ENCODE measurements at regions not wholly inside any gene's neighbourhood (a gene's known extent, or its start where the extent isn't known, plus 50 kb on each side); places are given as distances from the start of the nearest gene placed in this dataset.

- H3T11ph ChIP-seq (ENCODE audit: low read length): no peak overlapping the region
- H2AFZ ChIP-seq (ENCODE audit: low read length): no peak overlapping the region
- H3K56ac ChIP-seq (ENCODE audit: insufficient read length, low read depth, low read length): no peak overlapping the region
- H3K23ac ChIP-seq (ENCODE audit: insufficient read length, low read depth, low read length): no peak overlapping the region
- H2BK20ac ChIP-seq (ENCODE audit: low read depth, low read length, poor library complexity, severe bottlenecking): no peak overlapping the region
- no peaks in the 10 kb centered on the region for H4K20me1 ChIP-seq (ENCODE audit: control insufficient read depth, insufficient read depth, insufficient read length)
- H3K9me3 ChIP-seq (ENCODE audit: control insufficient read depth, low read depth, low read length): no peaks in the 10 kb centered on the region
- H3K14ac ChIP-seq (ENCODE audit: insufficient read depth, low read length): no peak overlapping the region
- no peaks in the 10 kb centered on the region for H3K27me3 ChIP-seq (ENCODE audit: insufficient read depth, low read length)
- no peak for DNase-seq
- no peaks in the 10 kb centered on the region for H3K4me1 ChIP-seq (ENCODE audit: insufficient read depth, low read length)
- H4K91ac ChIP-seq (ENCODE audit: insufficient read length, low read depth, low read length): no peak overlapping the region
- no peak overlapping the region for H3K4ac ChIP-seq (ENCODE audit: low read depth, low read length)
- WGBS (ENCODE audit: extremely low coverage, insufficient read length, low lambda C conversion rate): no CpG with 5 or more reads among the region's 3 CpGs
- H3K18ac ChIP-seq (ENCODE audit: insufficient read length, low read depth, low read length): no peak overlapping the region
- H3K4me3 Mint-ChIP-seq: no peak overlapping the region
- H3K27ac ChIP-seq (ENCODE audit: insufficient read length, low read depth, low read length): no peak overlapping the region
- H3K4me2 ChIP-seq (ENCODE audit: insufficient read depth, insufficient read length, low read length): no peak overlapping the region
- no peak overlapping the region for H3K27ac Mint-ChIP-seq
- no peak overlapping the region for H2BK5ac ChIP-seq (ENCODE audit: insufficient read length, low read length)
- H3K36me3 Mint-ChIP-seq (ENCODE audit: insufficient read depth in 1 of 3, low read depth in 3 of 3): no peaks in the 10 kb centered on the region
- H2BK15ac ChIP-seq (ENCODE audit: low read depth, low read length): no peak overlapping the region
- no peak overlapping the region for H4K8ac ChIP-seq (replicated peaks; ENCODE audit: insufficient read length, low read depth, low read length)
- H3K4me1 Mint-ChIP-seq: no peaks in the 10 kb centered on the region
- no peak overlapping the region for H3K9ac ChIP-seq (ENCODE audit: extremely low read depth, insufficient read length, low read length)
- no peaks in the 10 kb centered on the region for H3K79me1 ChIP-seq (ENCODE audit: insufficient read depth, low read depth, low read length, poor library complexity, severe bottlenecking)
- no peaks in the 10 kb centered on the region for H3K23me2 ChIP-seq (ENCODE audit: insufficient read length, low read depth, low read length, poor library complexity, severe bottlenecking)
- H2AK5ac ChIP-seq (ENCODE audit: insufficient read length, low read length): no peak overlapping the region
- no peak overlapping the region for H4K5ac ChIP-seq (ENCODE audit: insufficient read length, low read depth, low read length)
- no peak overlapping the region for H2BK12ac ChIP-seq (ENCODE audit: insufficient read length, low read depth, low read length)
- H2BK120ac ChIP-seq (ENCODE audit: low read depth, low read length, poor library complexity, severe bottlenecking): no peak overlapping the region
- no peaks in the 10 kb centered on the region; the same call in 1 of the 2 replicates for H3K27me3 Mint-ChIP-seq (ENCODE audit: low read depth)
- H3K9me3 Mint-ChIP-seq: no peaks in the 10 kb centered on the region
- no peaks in the 10 kb centered on the region for H3K79me2 ChIP-seq (ENCODE audit: insufficient read depth, low read length)
- TF ChIP-seq, protein P1, sequence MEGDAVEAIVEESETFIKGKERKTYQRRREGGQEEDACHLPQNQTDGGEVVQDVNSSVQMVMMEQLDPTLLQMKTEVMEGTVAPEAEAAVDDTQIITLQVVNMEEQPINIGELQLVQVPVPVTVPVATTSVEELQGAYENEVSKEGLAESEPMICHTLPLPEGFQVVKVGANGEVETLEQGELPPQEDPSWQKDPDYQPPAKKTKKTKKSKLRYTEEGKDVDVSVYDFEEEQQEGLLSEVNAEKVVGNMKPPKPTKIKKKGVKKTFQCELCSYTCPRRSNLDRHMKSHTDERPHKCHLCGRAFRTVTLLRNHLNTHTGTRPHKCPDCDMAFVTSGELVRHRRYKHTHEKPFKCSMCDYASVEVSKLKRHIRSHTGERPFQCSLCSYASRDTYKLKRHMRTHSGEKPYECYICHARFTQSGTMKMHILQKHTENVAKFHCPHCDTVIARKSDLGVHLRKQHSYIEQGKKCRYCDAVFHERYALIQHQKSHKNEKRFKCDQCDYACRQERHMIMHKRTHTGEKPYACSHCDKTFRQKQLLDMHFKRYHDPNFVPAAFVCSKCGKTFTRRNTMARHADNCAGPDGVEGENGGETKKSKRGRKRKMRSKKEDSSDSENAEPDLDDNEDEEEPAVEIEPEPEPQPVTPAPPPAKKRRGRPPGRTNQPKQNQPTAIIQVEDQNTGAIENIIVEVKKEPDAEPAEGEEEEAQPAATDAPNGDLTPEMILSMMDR (conservative IDR thresholded peaks at IDR 0.05): peak; percentile 44; the same call in 2 of the 3 replicates
These were observed 687.2 kb upstream of the KLHL1 start for GRCh38 chr13:70795484-70795883.
